ENCODE measurements at regions not wholly inside any gene's neighbourhood (a gene's known extent, or its start where the extent isn't known, plus 50 kb on each side); places are given as distances from the start of the nearest gene placed in this dataset.

DNA sequence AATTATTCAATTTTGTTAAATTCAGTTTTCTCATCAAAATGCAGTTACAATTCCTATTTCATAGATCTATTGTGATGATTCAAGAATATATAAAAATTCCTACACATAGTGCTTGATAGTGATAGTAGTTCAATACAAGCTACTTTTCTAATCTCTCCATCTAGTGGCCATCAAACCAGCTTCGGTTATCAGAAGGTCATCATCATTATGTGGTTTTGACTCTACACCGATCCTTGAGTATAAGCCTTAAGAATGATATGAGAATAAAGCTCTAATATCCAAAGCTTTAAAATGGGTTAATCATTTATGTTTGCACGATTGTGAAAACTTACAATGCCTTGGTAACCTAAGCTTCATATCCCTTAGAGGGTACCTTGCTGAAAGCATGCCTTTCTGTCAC lies 167.5 kb upstream of the PREP start:
- TF ChIP-seq, protein P1, sequence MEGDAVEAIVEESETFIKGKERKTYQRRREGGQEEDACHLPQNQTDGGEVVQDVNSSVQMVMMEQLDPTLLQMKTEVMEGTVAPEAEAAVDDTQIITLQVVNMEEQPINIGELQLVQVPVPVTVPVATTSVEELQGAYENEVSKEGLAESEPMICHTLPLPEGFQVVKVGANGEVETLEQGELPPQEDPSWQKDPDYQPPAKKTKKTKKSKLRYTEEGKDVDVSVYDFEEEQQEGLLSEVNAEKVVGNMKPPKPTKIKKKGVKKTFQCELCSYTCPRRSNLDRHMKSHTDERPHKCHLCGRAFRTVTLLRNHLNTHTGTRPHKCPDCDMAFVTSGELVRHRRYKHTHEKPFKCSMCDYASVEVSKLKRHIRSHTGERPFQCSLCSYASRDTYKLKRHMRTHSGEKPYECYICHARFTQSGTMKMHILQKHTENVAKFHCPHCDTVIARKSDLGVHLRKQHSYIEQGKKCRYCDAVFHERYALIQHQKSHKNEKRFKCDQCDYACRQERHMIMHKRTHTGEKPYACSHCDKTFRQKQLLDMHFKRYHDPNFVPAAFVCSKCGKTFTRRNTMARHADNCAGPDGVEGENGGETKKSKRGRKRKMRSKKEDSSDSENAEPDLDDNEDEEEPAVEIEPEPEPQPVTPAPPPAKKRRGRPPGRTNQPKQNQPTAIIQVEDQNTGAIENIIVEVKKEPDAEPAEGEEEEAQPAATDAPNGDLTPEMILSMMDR (IDR thresholded peaks at IDR 0.05): no peak
- no peak for TF ChIP-seq EZH2 (IDR thresholded peaks at IDR 0.05; ENCODE audit: borderline replicate concordance, insufficient read depth, low read depth, low read length, poor library complexity, severe bottlenecking)
- peaks cover 22% of the 10 kb centered on the region for H3K27me3 Mint-ChIP-seq
- H3K9me3 ChIP-seq (ENCODE audit: control extremely low read depth in 1 of 3, control insufficient read depth in 2 of 3, insufficient read depth in 1 of 3, low read length in 2 of 3): no peaks in the 10 kb centered on the region
- no peak overlapping the region for H3K27ac ChIP-seq (ENCODE audit: low read length in 2 of 2)
- CTCF ChIA-PET: interaction anchor here (0.5 kb wide), 1 partner anchor 128 kb away, joined by 3 read pairs; no protein-coding TSS in a partner anchor
- ATAC-seq (ENCODE audit: low read depth) (no peak), DNase-seq (no peak)
- no peaks in the 10 kb centered on the region for H3K79me2 ChIP-seq (ENCODE audit: control insufficient read depth, insufficient read depth, low read length)
- no peaks in the 10 kb centered on the region for H3K4me1 ChIP-seq (ENCODE audit: control insufficient read depth in 2 of 2, insufficient read depth in 2 of 2, low read length in 2 of 2)
- H3K4me2 ChIP-seq (replicated peaks; ENCODE audit: low read depth, low read length, poor library complexity, severe bottlenecking): no peak overlapping the region
- no peak overlapping the region for H2AFZ ChIP-seq (ENCODE audit: insufficient read depth, low read depth, low read length, poor library complexity, severe bottlenecking)
- H3K4me3 ChIP-seq (ENCODE audit: control extremely low read depth in 1 of 5, extremely low read depth in 1 of 5, insufficient read depth in 1 of 5, low read depth in 2 of 5, low read length in 4 of 5): no peak overlapping the region
- H3K4me3 Mint-ChIP-seq: no peak overlapping the region
- WGBS (ENCODE audit: insufficient coverage): no CpG with 5 or more reads among the region's 3 CpGs
- H3K9me3 Mint-ChIP-seq (ENCODE audit: insufficient read depth): no peaks in the 10 kb centered on the region
- POLR2A ChIA-PET: no interaction called here
- H3K27me3 ChIP-seq (replicated peaks in 1 of 4; ENCODE audit: control extremely low read depth in 1 of 4, control insufficient read depth in 3 of 4, insufficient read depth in 4 of 4, low read length in 3 of 4): peaks cover 0 to 2% (median 0%) of the 10 kb centered on the region in 4 experiments
- H3K27ac Mint-ChIP-seq: no peak overlapping the region
- H4K20me1 ChIP-seq (ENCODE audit: control insufficient read depth, insufficient read depth, low read length, poor library complexity, severe bottlenecking): no peaks in the 10 kb centered on the region
- H3K4me1 Mint-ChIP-seq: no peaks in the 10 kb centered on the region
- intact Hi-C loops (cut with micrococcal nuclease): no loop called here
- no peak overlapping the region for H3K9ac ChIP-seq (ENCODE audit: low read length)
- no peaks in the 10 kb centered on the region for H3K36me3 ChIP-seq (replicated peaks in 1 of 2; ENCODE audit: control extremely low read depth in 1 of 2, control insufficient read depth in 1 of 2, extremely low read depth in 1 of 2, insufficient read depth in 2 of 2, low read length in 1 of 2)

DNA sequence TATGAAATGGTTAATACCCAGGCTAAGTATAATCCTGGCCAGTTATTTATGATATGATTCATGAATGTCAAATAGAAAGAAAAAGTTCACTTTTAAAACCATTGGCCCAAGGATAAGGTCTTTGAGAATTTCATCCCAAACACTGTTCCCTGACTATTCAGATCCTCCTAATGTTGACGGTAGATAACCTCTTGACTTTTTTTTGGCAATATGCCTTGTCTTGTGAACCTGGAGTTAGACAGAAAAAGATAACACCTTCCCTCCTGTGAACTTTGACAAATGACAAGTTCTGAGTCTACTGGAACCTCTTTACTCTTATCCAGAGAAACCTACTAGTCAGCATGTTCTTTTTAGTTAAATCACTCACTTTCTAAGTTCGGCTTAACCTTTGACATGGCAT lies 166.8 kb upstream of the PREP start:
- H3K4me1 Mint-ChIP-seq: no peaks in the 10 kb centered on the region
- ChIA-PET POLR2A (no interaction called here), CTCF (no interaction called here)

More for the DNA sequence above, 166.8 kb upstream of the PREP start:
- H3K27me3 ChIP-seq (replicated peaks in 1 of 4; ENCODE audit: control extremely low read depth in 1 of 4, control insufficient read depth in 3 of 4, insufficient read depth in 4 of 4, low read length in 3 of 4): peaks cover 0 to 2% (median 0%) of the 10 kb centered on the region in 4 experiments
- H3K9me3 ChIP-seq (ENCODE audit: control extremely low read depth in 1 of 3, control insufficient read depth in 2 of 3, insufficient read depth in 1 of 3, low read length in 2 of 3): no peaks in the 10 kb centered on the region
- Mint-ChIP-seq H3K27me3 (peaks cover 24% of the 10 kb centered on the region), H3K9me3 (ENCODE audit: insufficient read depth) (no peaks in the 10 kb centered on the region), H3K4me3 (no peak overlapping the region), H3K27ac (no peak overlapping the region)
- no peak overlapping the region for H3K27ac ChIP-seq (ENCODE audit: low read length in 2 of 2)
- H2AFZ ChIP-seq (ENCODE audit: insufficient read depth, low read depth, low read length, poor library complexity, severe bottlenecking): no peak overlapping the region
- H4K20me1 ChIP-seq (ENCODE audit: control insufficient read depth, insufficient read depth, low read length, poor library complexity, severe bottlenecking): no peaks in the 10 kb centered on the region
- ATAC-seq (ENCODE audit: low read depth) (no peak), DNase-seq (no peak)
- no peak overlapping the region for H3K4me3 ChIP-seq (ENCODE audit: control extremely low read depth in 1 of 5, extremely low read depth in 1 of 5, insufficient read depth in 1 of 5, low read depth in 2 of 5, low read length in 4 of 5)
- WGBS (ENCODE audit: insufficient coverage): 100% methylated on average over 1 of the region's 2 CpGs
- intact Hi-C loops (cut with micrococcal nuclease): no loop called here
- H3K4me2 ChIP-seq (replicated peaks; ENCODE audit: low read depth, low read length, poor library complexity, severe bottlenecking): no peak overlapping the region
- H3K4me1 ChIP-seq (ENCODE audit: control insufficient read depth in 2 of 2, insufficient read depth in 2 of 2, low read length in 2 of 2): no peaks in the 10 kb centered on the region
- H3K79me2 ChIP-seq (ENCODE audit: control insufficient read depth, insufficient read depth, low read length): no peaks in the 10 kb centered on the region
- no peaks in the 10 kb centered on the region for H3K36me3 ChIP-seq (replicated peaks in 1 of 2; ENCODE audit: control extremely low read depth in 1 of 2, control insufficient read depth in 1 of 2, extremely low read depth in 1 of 2, insufficient read depth in 2 of 2, low read length in 1 of 2)
- H3K9ac ChIP-seq (ENCODE audit: low read length): no peak overlapping the region
- TF ChIP-seq, protein P1 (IDR thresholded peaks at IDR 0.05): no peak
- TF ChIP-seq EZH2 (IDR thresholded peaks at IDR 0.05; ENCODE audit: borderline replicate concordance, insufficient read depth, low read depth, low read length, poor library complexity, severe bottlenecking): no peak
